IPS-11a (cell line): ENCODE measurements at regions not wholly inside any gene's neighbourhood (a gene's known extent, or its start where the extent isn't known, plus 50 kb on each side); places are given as distances from the start of the nearest gene placed in this dataset.

ENCODE experiments used
- H3K4me3 ChIP-seq: one replicate; pipeline ENCODE4 v1.5.1; 2013; ENCODE audit warnings: low read depth, low read length, control low read depth

DNA sequence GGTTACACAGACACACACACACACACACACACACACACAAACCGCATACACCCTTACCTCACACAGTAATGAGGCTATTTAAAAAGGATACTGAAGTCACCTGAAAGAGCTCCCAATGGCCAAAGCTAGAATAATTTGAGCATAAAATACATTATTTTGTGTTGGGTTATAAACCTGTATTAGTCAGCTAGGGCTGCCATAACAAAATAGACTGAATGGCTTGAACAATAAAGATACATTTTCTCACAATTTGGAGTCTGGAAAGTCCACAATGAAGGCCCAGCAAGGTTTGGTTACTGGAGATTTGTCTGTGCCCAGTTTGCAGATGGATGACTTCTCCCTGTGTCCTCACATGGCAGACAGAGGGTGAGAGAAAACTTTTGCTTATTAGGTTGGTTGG is 605.4 kb upstream of the REG3G start:
- H3K4me3 ChIP-seq, result no peak overlapping the region

DNA sequence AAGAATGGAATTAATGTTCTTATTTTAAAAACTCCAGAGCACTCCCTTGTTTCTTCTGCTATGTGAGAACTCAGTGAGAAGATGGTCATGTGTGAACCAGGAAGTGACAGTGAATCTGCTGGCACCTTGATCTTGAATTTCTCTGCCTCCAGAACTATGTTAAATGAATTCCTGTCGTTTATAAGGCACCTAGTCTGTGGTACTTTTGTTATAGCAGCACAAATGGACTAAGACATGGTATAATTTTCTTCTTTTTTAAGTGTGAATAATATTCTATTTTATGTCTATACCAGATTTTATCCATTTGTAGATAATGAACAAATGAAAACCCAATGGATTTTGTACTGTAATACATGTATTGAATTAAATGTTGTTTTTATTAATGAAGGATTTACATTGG is 601.9 kb upstream of the REG3G start:
- H3K4me3 ChIP-seq, result no peak overlapping the region

- H3K4me3 ChIP-seq, result no peak overlapping the region
Observed at GRCh38 chr2:78427170-78427569, 598.3 kb upstream of the REG3G start.

GRCh38 chr2:78431241-78431640 is 594.3 kb upstream of the REG3G start:
- no peak overlapping the region for H3K4me3 ChIP-seq

DNA sequence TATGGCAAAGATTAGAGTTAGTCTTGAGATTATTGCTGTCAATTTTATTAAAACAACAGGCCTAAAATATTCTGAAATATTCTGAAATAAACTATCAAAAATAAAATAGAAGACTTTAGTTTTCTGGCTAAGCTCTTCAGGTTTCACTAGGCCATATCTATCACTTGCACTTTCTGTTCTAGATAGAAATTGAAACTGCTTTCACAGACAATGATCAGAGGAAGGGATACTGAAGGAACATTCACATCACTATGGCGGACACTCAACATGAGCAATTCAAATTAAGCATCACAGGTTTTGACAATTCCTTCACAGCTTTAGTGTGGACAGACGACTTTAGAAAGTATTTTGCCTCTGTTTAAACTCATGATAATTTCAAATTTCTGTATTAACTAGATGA is 586.4 kb upstream of the REG3G start:
- H3K4me3 ChIP-seq, result no peak overlapping the region

- no peak overlapping the region for H3K4me3 ChIP-seq
Observed at GRCh38 chr2:78455586-78455985, 569.9 kb upstream of the REG3G start.

- H3K4me3 ChIP-seq, result no peak overlapping the region
Observed at GRCh38 chr2:78457269-78457668, 568.2 kb upstream of the REG3G start.

- H3K4me3 ChIP-seq, result no peak overlapping the region
Observed at GRCh38 chr2:78465707-78466106, 559.8 kb upstream of the REG3G start.

- H3K4me3 ChIP-seq, result no peak overlapping the region
Observed at GRCh38 chr2:78476619-78477229, 548.8 kb upstream of the REG3G start.

- no peak overlapping the region for H3K4me3 ChIP-seq
Observed at GRCh38 chr2:78486565-78486964, 538.9 kb upstream of the REG3G start.

DNA sequence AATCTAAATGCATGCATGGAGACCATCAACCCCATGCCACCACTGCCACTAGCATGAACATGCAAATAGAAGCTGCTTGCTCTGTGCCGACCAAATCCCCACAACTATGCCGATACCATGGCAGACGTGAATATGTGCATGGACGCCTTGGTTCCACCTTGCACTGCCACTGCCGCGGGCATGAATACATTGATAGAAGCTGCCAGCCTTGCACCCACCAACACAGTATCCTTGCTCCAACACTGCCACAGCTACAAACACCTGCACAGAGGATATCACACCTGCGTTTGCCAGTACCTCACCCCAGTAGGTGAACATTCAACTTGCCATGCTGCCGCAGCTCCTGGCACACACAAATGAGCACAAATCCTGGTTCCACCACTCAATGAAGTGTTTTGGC is 527.4 kb upstream of the REG3G start:
- no peak overlapping the region for H3K4me3 ChIP-seq

DNA sequence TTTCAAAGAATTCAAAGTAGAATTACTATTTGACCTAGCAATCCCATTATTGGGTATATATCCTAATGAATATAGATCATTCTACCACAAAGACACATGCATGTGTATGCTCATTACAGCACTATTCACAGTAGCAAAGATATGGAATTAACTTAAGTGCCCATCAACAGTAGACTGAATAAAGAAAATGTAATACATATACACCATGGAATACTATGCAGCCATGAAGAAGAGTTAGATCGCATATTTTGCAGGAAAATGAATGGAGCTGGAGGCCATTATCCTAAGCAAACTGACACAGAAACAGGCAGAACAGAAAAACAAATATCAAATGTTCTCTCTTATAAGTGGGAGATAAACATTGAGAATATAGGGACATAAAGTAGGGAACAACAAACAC is 519.2 kb upstream of the REG3G start:
- H3K4me3 ChIP-seq, result no peak overlapping the region

DNA sequence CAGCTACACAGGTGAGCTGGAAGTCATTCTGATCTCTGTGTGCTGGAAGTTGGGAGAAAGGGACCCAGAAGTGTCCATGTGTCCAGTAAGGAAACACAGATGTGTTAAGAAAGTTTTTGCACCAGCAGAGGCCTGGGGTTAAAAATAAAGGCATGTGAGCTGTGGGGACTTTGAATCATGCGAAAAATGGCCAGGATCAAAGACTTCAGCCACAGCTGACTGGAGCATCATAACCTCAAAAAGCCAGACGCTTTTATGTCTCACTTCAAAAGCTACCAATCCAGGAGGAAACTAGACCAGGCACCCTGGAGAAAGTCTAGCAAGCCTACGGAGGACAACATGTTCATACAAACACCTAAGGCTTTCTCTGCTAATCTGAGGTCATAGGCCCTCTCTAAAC is 503.6 kb upstream of the REG3G start:
- no peak overlapping the region for H3K4me3 ChIP-seq

- no peak overlapping the region for H3K4me3 ChIP-seq
Observed at GRCh38 chr2:78532762-78533379, 492.6 kb upstream of the REG3G start.

DNA sequence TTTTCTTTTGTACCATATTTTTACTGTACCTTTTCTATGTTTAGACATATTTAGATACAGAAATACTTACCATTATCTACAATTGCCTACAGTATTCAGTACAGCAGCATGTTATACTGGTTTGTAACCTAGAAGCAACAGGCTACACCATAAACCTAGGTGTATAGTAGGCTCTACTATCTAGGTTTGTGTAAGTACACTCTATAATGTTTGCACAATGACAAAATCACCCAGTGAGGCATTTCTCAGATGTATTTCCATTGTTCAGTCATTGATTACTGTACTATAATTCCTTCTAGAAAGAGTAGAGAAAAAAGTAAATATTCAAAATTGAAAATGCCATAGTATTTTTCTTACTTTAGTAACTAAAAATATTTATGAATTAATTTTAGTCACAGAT is 490.1 kb upstream of the REG3G start:
- H3K4me3 ChIP-seq, result no peak overlapping the region

GRCh38 chr2:78538322-78538721 is 487.2 kb upstream of the REG3G start:
- H3K4me3 ChIP-seq, result no peak overlapping the region

DNA sequence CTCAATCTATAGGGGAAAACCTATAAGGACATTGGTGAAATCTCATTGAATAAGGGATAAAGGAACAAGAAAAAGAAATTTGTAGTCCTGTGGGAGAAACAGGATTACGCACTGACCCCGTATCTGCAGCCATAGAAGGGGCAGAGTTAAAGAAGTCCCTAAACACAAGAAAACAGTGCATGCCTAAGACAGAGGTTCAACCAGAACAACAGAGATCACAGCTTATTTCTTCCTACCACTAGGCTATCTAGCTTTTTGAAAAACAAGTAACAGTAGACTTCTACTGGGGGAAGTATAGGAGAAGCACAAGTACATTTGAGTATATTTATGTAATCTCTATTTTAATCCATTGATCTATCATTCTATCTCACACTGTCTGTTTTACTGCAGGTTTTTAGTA is 485.2 kb upstream of the REG3G start:
- H3K4me3 ChIP-seq, result no peak overlapping the region

GRCh38 chr2:78541088-78541450 is 484.4 kb upstream of the REG3G start:
- peak overlapping the region; percentile 56 for H3K4me3 ChIP-seq

- peak overlapping the region; percentile 56 for H3K4me3 ChIP-seq
Observed at GRCh38 chr2:78541451-78542267, 483.8 kb upstream of the REG3G start.

DNA sequence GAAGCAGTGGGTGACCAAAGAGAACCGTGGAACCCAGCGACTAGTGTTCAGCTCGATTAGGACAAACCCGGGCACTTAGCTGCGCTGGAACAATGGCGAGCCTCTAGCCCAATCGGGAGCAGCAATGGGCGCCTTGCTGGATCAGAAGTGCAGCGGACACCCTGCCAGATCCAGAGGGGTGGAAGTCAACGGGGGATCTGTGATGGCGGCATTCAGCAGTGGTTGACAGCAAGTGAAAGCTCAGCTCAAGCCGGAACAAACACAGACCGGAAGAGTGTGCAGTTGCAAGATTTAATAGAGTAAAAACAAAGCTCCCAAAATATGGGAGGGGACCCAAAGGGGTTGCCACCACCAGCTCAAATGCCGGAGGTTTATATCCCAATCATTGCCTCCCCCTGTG is 478.7 kb upstream of the REG3G start:
- H3K4me3 ChIP-seq, result no peak overlapping the region

DNA sequence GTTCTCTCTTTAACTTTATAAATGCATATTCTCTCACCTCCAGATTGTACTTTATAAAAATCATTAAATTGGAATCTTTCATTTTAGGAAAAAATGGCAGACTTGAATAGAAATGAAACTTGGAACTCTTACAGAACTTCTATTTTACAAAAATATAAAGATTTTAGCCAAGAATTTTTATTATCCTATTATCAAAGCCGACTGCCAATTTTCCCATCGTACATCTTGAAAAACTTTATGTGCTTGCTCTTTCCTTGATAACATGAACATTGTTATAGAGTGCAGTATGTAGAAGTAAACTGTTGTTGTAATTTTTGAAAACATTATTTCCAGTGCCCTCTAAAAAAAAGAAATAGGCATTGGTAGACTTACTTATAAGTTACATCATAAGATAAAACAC is 475.7 kb upstream of the REG3G start:
- no peak overlapping the region for H3K4me3 ChIP-seq

DNA sequence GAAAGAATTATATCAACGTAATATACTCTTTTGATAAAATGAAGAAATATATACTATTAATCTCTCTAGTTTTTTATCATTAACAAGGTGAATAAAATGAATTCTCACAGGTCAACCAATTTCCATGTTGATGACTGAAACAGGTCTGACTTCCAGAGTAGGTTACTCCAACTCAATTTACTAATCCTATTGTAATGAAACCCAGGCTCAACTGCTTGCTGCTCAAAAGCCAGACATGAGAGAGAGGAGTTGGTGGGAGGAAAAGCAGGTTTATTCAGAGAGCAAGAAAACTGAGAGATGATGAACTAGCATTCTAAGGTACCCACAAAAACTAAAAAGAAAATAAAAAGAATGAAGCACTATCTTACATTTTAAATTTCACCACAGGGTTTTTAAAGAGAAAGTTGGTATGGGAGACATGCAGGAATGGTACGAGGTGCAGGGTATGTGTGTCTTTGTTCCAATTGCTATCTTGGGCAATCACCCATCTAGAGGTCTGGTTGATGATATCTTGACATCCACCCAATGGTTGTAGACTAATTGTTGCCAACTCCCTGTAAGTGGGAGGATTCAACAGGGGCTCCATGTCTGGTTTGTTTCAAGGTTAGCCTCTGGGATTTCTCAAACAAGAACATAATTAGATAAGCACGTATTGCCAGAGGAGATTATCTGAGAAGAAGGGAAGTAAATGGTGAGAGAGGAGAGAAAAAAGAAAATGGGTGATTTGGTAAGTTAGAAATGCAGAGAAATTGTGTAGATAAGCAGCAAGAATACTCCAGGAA is 471.4 kb upstream of the REG3G start:
- no peak overlapping the region for H3K4me3 ChIP-seq
